Inferior parietal cortex (tissue), 1 donor: ENCODE measurements at regions not wholly inside any gene's neighbourhood (a gene's known extent, or its start where the extent isn't known, plus 50 kb on each side); places are given as distances from the start of the nearest gene placed in this dataset.

Experiments
- DNase-seq: peaks from one replicate; pipeline ENCODE4 v3.0.0-alpha.2; 2016; ENCODE audit errors: extremely low spot score

DNA sequence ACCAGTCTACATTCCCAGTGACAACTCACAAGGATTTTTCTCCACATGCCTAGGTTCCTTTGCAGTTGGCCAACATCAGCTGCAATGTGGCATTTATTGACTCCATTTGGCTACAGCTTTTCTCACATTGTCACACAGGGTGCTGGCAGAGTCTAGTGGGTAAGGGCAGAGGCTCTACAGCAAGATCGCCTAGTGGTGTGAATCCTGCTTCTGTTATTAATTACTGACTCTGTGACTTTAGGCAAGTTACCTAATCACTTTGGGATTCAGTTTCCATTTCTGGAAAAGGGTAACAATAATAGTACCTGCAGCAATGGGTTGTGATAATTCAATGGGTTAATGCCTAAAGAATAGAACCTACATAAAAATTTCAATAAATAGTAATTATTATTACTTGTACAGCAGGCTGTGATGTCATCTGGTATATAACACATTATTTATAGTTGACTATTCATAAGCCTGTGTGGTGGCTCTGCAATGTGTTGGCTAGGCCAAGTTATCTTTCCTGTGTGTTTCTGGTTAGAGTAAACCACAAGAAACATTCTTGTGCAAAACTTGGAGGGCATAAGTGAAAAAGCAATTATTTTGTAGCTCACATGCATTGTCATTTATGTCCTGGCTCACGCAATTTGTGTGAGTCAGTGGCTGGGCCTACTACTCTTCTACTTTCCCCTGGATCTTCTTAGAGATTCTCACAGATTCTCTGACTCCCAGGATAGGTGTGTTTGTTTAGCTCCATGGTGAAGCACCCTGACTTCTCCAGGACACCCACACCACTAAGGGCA, 59.5 kb downstream of the PTGS2 start:
- DNase-seq: no peak

DNA sequence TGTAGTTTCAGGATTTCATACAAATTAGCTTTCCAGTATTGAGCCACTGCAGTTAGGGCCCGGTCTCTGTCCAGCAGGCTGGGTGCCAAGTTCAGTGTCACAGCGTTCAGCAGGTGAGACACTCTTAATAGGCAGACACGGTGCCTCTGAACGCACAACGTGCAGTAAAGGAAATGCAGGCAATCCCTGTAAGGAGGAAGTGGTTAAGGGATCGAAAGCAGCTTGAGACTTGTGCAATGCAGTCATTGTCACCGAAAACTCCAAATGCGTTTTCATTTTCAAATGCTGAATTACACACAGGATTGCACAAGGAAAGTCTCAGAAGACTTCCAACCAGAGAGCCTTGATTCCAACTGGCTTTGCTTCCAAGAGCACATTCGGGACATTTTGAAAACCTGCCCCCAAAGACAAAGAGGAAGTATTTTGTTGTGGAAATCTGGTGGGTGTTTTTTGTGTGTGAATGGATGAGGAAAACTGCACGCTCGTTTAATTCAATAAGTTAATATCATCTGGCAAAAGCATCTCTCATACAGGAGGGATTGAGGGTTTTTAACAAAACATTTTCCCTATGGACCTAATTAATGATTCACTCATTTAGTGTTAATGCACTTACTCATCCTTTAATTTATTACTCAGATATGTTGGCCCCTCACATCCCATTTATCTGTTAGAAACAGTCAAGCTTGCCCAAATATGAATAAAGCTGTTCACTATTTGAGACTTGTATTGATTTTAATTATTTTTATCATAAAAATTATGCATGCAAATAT, 61.6 kb downstream of the PTGS2 start:
- peak; percentile 25 for DNase-seq

DNA sequence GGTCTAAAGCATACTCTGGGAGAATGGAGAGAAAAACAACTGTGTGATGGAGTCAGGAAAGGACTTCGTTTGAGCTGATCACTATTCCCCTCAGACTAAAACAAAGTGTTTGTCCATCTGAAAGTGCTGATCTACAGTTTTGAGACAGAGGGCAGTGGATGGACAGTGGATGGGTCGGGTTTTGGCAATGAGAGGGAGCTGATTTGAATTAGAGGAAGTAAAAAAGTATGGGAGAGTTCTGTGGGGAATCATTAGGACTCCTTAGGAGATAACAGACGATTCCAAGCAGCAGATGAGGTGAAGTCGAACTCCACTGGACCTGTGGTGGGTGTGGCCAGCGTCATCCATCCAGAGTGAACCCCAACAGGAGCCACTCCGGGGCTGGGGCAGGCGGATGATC, 62.3 kb downstream of the PTGS2 start:
- no peak for DNase-seq

DNA sequence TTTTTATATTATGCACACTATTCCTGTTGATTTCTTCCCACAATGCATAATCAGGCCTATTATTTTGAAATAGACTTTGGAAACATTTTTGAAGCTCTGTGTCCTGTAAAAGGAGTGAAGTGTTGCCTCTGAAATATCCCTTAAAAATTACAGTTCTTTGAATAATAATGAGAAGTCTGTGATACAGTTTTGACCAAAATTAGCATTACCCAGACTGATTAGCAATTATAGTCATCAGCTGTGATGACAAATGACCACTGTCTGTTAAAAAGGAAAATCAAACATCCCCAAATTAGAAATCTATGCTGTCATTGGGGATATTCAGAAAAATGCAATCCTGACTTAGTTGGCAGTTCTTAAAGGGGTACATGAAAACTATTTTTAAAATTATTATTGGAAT, 63.7 kb downstream of the PTGS2 start:
- no peak for DNase-seq

DNA sequence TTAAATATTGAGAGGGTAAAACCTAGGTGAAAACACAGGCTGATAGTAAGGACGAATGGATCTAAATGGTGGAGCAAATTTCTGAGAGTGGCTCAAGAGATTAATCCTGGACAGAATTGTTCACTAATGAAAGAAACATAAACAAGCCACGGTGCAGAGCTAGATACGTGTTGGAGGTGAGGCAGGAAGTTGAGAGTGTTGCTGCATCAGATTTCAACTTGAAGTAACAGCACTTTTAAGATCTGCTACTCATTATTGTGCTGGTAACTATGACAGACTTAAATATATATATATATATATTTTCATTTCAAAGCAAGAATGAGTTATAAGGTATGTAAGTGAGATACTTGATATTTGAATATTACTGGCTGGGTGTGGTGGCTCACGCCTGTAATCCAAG, 64.9 kb downstream of the PTGS2 start:
- DNase-seq: no peak

DNA sequence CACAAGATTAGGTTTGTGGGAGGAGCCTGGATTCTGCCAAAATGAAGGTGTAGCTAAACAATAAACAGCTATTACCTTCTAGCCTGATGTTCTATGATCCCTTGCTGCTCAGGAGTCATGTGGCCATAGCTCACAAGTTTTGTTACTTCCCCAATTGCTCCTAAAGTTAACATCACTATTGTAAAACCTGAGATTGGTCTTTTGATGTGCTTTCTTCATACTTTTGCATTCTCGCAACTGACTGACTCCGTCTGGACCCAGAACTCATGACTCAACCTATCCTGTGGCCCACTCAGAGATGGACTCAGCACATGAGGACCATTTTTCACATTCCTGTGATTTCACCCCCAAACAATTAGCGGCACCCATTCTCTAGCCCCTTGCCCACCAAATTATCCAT, 69.1 kb downstream of the PTGS2 start:
- no peak for DNase-seq

DNA sequence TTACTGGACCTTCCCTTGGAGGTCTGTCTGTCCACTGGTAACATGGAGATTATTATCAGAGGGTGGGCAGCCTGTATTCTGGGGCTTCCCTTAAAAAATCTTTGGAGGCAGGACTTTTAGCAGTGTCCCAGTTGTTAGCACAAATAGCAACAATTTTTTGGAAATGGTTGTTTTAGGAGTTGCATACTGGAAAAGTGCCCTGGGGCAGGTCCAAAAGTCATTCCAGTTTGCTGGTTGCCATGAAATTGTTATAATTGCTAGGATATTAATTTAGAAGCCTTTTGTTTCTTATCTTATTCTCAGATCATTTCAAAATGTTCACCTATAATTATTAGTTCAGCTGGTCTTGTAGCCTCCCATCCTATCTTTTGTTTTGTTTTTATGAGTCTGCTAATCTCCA, 71.0 kb downstream of the PTGS2 start:
- DNase-seq: no peak

DNA sequence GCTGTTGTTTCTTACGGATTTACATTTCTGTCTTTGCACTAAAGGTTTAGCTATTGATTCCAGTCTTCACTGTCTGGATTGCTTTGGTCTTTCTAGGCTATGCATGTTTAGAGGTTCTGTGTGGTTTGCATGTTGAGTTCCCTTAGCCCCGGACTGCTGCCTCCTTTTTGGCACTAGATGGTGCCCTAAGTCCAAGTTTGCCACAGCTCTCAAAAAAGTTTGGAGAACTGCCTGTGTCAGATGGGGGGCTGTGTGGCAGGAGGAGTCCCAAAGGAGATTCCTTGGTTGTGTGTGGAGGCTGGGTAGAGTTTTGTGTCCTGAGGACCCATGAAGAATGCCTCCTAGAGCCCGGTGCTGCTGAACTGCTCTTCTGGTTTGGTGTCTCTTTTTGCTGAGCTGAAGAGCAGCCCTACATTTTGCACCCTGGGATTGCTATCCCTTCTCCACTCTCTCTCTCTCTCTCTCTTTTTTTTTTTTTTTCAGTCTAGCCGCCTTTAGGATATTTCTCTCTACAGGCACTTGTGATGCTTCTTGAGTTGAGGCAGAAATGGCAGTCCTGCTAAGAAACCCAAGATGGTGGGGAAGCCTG, 74.4 kb downstream of the PTGS2 start:
- no peak for DNase-seq

DNA sequence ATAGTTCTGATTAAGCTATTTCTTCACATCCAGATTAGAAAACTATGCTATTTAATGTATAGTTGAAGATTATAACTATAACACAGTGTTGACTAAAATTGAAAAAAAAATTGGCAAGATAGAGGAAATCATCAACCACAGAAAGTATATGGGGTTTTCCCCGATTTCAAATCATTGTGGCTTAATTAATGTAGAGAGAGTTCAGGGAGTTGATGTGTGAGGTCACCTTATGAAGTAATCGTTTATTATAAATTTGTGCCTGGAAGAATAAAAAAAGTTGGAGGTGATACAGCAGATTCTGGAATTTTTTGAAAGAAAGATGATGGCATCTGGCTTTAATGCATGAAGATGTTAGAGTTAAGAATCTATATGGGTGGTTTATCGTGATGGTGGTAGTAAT, 84.3 kb downstream of the PTGS2 start:
- DNase-seq: no peak

DNA sequence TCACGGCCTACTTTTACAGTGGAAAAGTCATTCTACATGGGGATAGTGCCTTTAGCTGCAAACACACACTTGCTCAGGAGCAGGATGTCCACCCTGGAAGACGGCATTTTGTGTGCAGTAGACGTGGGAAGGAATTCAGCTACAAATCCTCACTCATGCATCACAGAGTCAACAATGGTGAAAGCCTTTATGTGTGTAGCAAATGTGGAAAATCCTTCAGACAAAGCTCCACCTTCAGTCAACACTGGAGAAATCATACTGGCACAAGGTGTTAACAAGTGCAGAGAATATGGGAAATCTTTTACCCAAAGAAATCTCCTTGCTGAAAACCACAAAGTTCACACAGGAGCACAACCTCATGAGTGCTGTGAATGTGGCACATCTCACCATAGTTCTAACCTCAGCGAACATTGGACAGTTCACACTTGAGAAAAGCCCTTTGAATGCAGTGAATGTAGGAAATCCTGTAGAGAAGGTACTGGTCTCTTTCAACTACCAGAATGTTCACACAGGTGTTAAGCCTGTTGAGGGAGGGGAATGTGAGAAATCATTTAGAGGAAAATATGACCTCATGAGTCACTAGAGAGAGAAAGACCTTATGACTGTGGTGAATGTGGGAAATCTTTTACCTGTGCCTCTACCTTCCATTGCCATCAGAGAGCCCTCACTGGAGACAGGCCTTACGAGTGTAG, 101.8 kb downstream of the PTGS2 start:
- no peak for DNase-seq

DNA sequence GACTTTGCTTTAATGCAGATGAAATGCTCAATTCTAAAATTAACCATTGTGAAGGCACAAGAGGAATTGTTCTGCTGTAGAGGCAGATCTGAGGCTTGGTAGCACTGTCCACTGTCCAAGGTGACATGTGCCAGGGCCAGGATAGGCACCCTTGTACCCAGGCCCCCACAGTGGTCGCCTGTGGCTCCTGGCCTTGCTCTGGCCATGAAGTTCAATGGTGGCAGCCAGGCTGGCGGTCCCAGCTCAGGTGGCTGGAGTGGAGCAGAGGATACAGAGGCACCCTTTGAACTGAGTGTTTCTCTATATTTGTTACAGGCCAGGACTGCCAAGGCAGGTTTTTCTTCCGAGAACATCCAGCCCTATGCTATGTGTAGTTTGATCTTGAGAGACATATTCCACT, 102.6 kb downstream of the PTGS2 start:
- no peak for DNase-seq

DNA sequence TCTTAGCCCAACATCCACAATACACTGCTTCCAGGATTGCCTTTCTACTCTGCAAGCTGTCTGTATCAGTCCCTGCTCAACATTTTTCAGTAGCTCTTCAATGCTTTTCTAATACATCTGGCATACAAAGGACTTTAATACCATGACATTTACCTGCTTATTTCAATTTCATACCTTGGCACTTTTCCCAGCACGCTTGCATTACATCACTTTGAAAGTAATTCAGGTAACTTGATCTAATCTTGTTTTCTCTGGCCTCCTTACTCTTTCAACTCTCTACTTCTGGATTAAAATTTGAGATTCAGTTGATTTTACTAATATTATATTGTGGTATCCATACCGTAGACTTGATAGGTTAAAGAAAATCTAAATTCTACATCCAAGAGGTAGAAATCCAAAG, 103.0 kb downstream of the PTGS2 start:
- DNase-seq: no peak

DNA sequence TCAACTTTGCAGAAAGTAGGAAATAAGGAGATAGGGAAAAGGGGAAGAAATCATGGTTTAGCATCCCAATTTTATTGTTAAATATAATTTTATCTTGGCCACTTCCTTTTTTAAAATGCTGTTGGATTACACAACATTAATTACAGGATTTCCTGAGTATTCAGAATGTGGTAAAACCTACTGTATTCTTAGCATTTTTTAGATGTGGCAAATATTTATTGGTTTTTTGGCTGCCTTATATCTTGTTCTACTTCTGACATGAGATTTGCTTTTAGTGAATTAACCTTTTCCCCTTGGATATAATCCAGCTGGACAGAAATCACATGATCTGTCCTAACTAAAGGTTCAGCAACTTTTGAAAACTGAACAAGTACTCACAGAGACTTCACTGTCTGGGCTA, 104.9 kb downstream of the PTGS2 start:
- DNase-seq: no peak

DNA sequence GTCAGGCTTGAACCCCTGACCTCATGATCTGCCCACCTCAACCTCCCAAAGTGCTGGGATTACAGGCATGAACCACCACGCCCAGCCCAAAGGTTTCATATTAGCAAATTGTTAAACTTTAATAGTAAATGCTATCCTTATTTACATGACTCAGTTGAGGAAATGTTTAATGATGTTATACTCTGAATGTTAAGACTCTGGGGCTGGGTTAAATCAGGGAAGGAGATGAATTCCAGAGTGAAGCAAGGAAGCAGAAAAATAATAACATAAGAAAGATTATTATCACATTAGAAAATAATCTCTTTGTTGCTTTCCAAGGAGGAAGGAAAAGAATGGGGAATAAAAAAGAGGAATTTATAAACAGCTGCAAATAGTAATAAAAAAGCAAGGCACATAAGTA, 105.3 kb downstream of the PTGS2 start:
- no peak for DNase-seq

DNA sequence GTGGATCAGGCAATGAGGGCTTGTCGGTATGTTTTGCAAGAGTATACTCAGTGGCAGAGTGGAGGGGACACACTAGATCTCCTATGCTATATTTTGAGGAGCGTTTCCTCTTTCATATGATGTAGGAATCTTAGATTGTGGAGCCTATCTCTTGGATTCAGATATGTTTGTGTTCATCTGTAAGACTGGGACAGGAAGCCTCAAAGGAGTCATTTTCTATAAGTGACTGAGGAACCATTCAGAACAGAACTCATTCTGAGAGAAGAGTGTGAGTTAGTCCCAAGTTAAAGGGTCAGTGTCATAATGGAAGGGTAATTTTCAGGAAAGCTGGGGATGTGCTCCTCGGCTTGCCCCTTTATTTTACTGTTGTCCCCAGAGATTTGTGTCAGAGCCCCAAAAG, 107.7 kb downstream of the PTGS2 start:
- no peak for DNase-seq

DNA sequence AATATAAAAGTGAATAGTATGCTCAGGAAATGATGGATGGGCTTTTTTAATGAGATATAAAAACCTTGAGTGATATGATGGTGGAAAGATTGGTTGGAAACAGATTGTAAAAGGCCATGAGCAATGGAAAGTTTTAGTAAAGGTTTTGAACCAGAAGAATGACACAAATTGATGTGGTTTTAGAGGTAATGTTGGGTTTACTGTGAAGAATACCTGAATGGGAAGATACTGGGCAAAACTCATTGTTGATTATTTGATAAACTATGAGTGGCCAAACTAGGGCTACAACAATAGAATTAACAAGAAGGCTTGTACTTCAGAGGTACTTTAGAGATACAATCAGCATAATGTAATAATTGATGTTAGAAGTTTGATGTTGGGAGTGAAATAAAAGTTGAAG, 108.5 kb downstream of the PTGS2 start:
- DNase-seq: no peak

DNA sequence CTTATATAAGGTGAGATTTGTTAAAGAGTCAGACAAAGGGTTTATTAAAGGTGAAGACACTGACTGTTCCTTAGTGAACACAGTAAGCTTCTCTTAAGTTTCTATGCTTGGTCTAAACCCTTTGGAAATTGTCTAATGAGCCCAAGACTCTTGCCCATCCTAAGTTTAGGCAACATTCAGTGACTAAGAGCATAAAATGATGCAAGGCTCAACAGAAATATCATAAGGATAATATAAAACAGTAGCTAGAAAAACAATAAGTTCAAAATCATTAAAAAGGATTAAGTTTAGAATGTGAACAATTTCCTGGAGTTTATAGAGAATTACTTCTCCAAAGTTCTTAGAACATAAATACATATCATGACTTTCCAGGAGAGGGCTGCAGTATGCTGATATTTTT, 108.9 kb upstream of the PDC start:
- no peak for DNase-seq

DNA sequence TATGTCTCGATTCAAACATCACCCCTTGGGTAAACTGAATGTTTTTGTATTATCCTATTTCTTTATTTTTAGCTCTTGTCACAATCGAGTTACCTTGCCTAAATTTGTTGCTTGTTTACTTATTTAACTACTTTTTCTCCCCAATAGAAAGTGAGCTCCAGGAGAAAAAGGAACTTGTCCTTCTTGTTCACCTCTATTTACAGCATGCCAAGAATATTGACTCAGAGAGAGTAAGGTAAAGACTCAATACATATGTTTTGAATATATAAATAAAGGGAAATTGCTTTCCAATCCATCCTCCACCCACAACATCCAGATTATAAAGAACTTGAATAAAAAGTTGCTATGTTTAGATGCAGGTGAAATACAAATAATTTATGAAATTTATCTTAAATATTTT, 107.3 kb upstream of the PDC start:
- DNase-seq: no peak

DNA sequence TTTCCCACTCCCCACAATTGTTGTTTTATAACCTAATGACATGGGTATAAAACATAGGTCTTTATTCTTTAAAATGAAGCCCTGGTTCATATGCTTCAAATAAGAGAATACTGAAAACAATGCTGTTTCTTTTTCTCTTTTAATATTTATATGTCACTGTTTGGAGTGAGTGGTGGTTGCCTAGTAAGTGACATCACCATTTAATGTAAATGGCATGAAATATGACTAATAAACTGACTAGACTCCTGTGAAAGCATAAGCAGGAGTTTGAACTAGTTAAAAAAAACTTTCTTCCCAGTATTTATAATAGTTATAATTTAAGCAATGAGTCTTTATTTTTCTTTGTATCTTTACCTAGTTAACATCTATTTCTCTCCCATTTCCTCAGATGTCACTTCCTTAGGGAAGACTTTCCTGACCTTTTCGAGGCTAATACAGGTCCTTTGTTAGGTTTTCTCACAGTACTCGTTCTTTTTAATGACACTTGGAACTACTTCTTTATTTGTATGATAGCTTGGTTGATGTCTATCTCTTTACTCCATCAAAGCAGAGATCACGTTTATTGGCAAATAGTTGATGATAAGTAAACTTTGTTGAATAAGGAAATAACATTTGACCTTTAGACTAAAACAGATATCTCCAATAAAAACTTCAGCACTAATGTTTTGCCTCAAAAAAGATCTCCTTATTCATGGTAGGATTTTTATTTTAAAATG, 105.4 kb upstream of the PDC start:
- no peak for DNase-seq

DNA sequence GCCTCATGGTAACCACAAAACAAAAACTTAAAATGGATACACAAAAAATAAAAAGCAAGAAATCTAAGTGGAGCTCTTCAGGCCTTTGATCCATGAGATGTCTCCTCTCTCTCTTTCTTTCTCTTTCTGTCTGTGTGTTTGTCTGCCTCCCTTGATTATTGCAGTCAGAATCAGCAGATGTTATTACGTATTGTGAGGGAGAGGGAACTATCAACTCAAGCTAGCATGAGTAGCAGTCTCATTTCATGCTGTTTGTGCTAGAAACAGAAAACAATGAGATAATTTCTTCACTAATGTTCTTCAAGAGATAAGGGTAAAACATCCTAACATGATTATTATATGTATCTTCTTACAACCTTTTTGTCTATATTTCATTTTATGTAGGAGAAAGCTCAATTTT, 103.7 kb upstream of the PDC start:
- DNase-seq: no peak

DNA sequence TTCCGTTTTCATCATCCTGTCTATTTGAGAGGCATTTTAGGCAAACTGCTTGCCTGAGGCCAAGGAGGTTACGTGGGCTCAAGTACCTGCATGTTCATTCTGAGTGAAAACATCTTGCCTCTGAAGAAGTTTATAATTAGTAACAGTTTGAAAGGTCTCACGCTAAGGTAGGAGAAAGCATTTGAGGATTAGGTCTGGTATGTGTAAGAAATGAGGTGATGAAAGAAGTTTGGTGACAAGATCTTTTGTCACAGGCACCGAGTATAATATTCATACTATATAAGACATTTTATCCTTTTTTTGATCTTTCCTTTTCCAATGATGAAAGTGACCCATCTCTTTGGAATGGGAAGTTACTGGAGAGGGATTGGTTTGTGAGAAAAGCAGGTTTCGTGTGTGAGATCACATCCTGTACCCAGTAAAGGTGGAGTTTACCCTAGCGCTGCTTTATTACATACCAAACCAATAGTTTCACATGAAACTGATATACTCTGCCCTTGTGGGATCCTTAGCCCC, 98.7 kb upstream of the PDC start:
- DNase-seq: no peak
